Keratinocyte (primary cell): ENCODE measurements at regions not wholly inside any gene's neighbourhood (a gene's known extent, or its start where the extent isn't known, plus 50 kb on each side); places are given as distances from the start of the nearest gene placed in this dataset.
A peak's percentile ranks its signal among the peaks of the same experiment; 100 is the strongest.

Experiments used
- DNase-seq: peaks from one replicate; pipeline ENCODE4 v3.0.0-alpha.2; 2011; ENCODE audit warnings: low read depth, missing footprints, low spot score
- FAIRE-seq: peaks from 2 replicates; lab custom pipeline; 2011; peaks lifted over from hg19 to GRCh38; lab: Jason Lieb, UNC
- H2AFZ ChIP-seq: 2 replicates; pipeline ENCODE4 v1.6.0; 2012; ENCODE audit warnings: low read length, control low read depth, inconsistent platforms; ENCODE audit not compliant: control insufficient read depth
- H3K27ac ChIP-seq: 2 replicates; pipeline ENCODE4 v1.5.1; 2011; ENCODE audit warnings: low read length; ENCODE audit not compliant: control insufficient read depth, insufficient read depth
- H3K27me3 ChIP-seq: 3 replicates; pipeline ENCODE4 v1.6.0; 2011; ENCODE audit warnings: low read length; ENCODE audit not compliant: control insufficient read depth, insufficient read depth; ENCODE audit errors: extremely low read depth
- H3K36me3 ChIP-seq, 2 experiments: 2 replicates in 1 of 2; 3 replicates in 1 of 2; pipeline ENCODE4 v1.5.1; 2011; ENCODE audit warnings: low read length in 2 of 2, mild to moderate bottlenecking in 1 of 2; ENCODE audit not compliant: control insufficient read depth in 2 of 2, insufficient read depth in 2 of 2; ENCODE audit errors: extremely low read depth in 1 of 2
- H3K4me1 ChIP-seq: 3 replicates; pipeline ENCODE4 v1.5.1; 2011; ENCODE audit warnings: low read length; ENCODE audit not compliant: control insufficient read depth, insufficient read depth; ENCODE audit errors: extremely low read depth
- H3K4me2 ChIP-seq: 3 replicates; pipeline ENCODE4 v1.6.0; 2011; ENCODE audit warnings: low read depth, low read length; ENCODE audit not compliant: control insufficient read depth, insufficient read depth; ENCODE audit errors: extremely low read depth
- H3K4me3 ChIP-seq, 3 experiments: fragments of 200-600 bp in 1 of 3; sonication (generic) in 1 of 3; 2 replicates in 2 of 3; 3 replicates in 1 of 3; pipeline ENCODE4 v1.5.1; 2011 to 2016; ENCODE audit warnings: low read length in 3 of 3, mild to moderate bottlenecking in 3 of 3, control low read depth in 2 of 3, inconsistent platforms in 1 of 3, low read depth in 1 of 3, mixed read lengths in 1 of 3, mixed run types in 1 of 3, moderate library complexity in 1 of 3; ENCODE audit not compliant: control insufficient read depth in 2 of 3, insufficient read depth in 2 of 3; ENCODE audit errors: extremely low read depth in 1 of 3
- H3K79me2 ChIP-seq: 2 replicates; pipeline ENCODE4 v1.6.0; 2012; ENCODE audit warnings: low read length; ENCODE audit not compliant: control insufficient read depth, insufficient read depth
- H3K9ac ChIP-seq: 3 replicates; pipeline ENCODE4 v1.6.0; 2011; ENCODE audit warnings: low read length; ENCODE audit not compliant: control insufficient read depth, insufficient read depth; ENCODE audit errors: extremely low read depth
- H3K9me1 ChIP-seq: 3 replicates; pipeline ENCODE4 v1.6.0; 2011; ENCODE audit warnings: low read length; ENCODE audit not compliant: control insufficient read depth, insufficient read depth; ENCODE audit errors: extremely low read depth
- H3K9me3 ChIP-seq: 2 replicates; pipeline ENCODE4 v1.5.1; 2012; ENCODE audit warnings: low read depth, low read length; ENCODE audit not compliant: control insufficient read depth
- H4K20me1 ChIP-seq: 3 replicates; pipeline ENCODE4 v1.6.0; 2011; ENCODE audit warnings: low read length; ENCODE audit not compliant: control insufficient read depth, insufficient read depth; ENCODE audit errors: extremely low read depth
- CTCF ChIP-seq, 3 experiments: IDR thresholded peaks in 1 of 3; conservative IDR thresholded peaks in 1 of 3; optimal IDR thresholded peaks in 1 of 3; 2 replicates in 2 of 3; 3 replicates in 1 of 3; pipeline versions ENCODE3 to v1.5.1; 2011; ENCODE audit warnings: low read length in 3 of 3, mild to moderate bottlenecking in 3 of 3, moderate library complexity in 2 of 3, control low read depth in 1 of 3, inconsistent platforms in 1 of 3; ENCODE audit not compliant: insufficient read depth in 2 of 3; ENCODE audit errors: extremely low read depth in 1 of 3
- EZH2 ChIP-seq: IDR thresholded peaks from one replicate; pipeline ENCODE4 v1.6.1; 2012; ENCODE audit warnings: inconsistent platforms, mild to moderate bottlenecking, low read length, moderate library complexity
- dilution Hi-C: fragments of 300-500 bp; cut with MboI; formaldehyde crosslinking; loops from one replicate; pipeline ENCODE4 v1.7.0; 2020; ENCODE audit warnings: low sequenced_read_pairs; ENCODE audit not compliant: extremely low pct_ligation_motif_present

GRCh38 chr1:78331799-78332198 is 159.0 kb upstream of the PTGFR start:
- no peaks in the 10 kb centered on the region for H3K36me3 ChIP-seq
- no peaks in the 10 kb centered on the region for H3K27me3 ChIP-seq
- H4K20me1 ChIP-seq, result no peaks in the 10 kb centered on the region
- H3K9me3 ChIP-seq, result no peaks in the 10 kb centered on the region
- H3K9me1 ChIP-seq, result no peaks in the 10 kb centered on the region
- dilution Hi-C loops, result no loop called here
- DNase-seq, result no peak
- H3K9ac ChIP-seq, result no peak overlapping the region
- H2AFZ ChIP-seq, result no peak overlapping the region
- FAIRE-seq, result no peak
- H3K79me2 ChIP-seq, result no peaks in the 10 kb centered on the region
- H3K4me1 ChIP-seq, result no peaks in the 10 kb centered on the region
- no peak overlapping the region for H3K27ac ChIP-seq
- no peak overlapping the region for H3K4me2 ChIP-seq
- H3K4me3 ChIP-seq, result no peak overlapping the region
- no peak for TF ChIP-seq EZH2
- no peak for TF ChIP-seq CTCF (optimal IDR thresholded peaks at IDR 0.05 in 1 of 3, IDR thresholded peaks at IDR 0.05 in 1 of 3, conservative IDR thresholded peaks at IDR 0.05 in 1 of 3; ENCODE audit: extremely low read depth in 1 of 3, insufficient read depth in 2 of 3, low read length in 3 of 3)

GRCh38 chr1:78333502-78333901 is 157.3 kb upstream of the PTGFR start:
- no peak overlapping the region for H3K4me3 ChIP-seq
- H3K27me3 ChIP-seq, result no peaks in the 10 kb centered on the region
- no peaks in the 10 kb centered on the region for H3K36me3 ChIP-seq
- H4K20me1 ChIP-seq, result no peaks in the 10 kb centered on the region
- H3K9me1 ChIP-seq, result no peaks in the 10 kb centered on the region
- H3K79me2 ChIP-seq, result no peaks in the 10 kb centered on the region
- TF ChIP-seq CTCF (optimal IDR thresholded peaks at IDR 0.05 in 1 of 3, IDR thresholded peaks at IDR 0.05 in 1 of 3, conservative IDR thresholded peaks at IDR 0.05 in 1 of 3; ENCODE audit: extremely low read depth in 1 of 3, insufficient read depth in 2 of 3, low read length in 3 of 3), result peak; percentile 64 to 76 (median 74)
- TF ChIP-seq EZH2, result no peak
- dilution Hi-C loops, result no loop called here
- FAIRE-seq (no peak), DNase-seq (no peak)
- H2AFZ ChIP-seq, result peak overlapping the region; percentile 28
- no peaks in the 10 kb centered on the region for H3K9me3 ChIP-seq
- H3K4me2 ChIP-seq, result no peak overlapping the region
- H3K9ac ChIP-seq, result no peak overlapping the region
- H3K27ac ChIP-seq, result no peak overlapping the region
- H3K4me1 ChIP-seq, result no peaks in the 10 kb centered on the region
